BJ (cell line): ENCODE measurements at regions not wholly inside any gene's neighbourhood (a gene's known extent, or its start where the extent isn't known, plus 50 kb on each side); places are given as distances from the start of the nearest gene placed in this dataset.

Source experiments
- CTCF ChIA-PET: fragments of 350-600 bp; formaldehyde crosslinking; extraction: SDS; loops from one replicate; lab custom pipeline; 2021; ENCODE audit warnings: antibody characterized with exemption, inconsistent platforms; lab: Yijun Ruan, JAX
- POLR2A ChIA-PET: fragments of 300-600 bp; sonication (Branson Sonifier 250); formaldehyde crosslinking; extraction: SDS; loops from one replicate; lab custom pipeline; 2021; ENCODE audit warnings: antibody characterized with exemption; lab: Charles Lee
- DNase-seq: peaks from one replicate; pipeline ENCODE4 v3.0.0-alpha.2; 2011; ENCODE audit warnings: low read depth
- H3K27me3 ChIP-seq: 2 replicates; pipeline ENCODE4 v1.6.0; 2011; ENCODE audit warnings: low read length; ENCODE audit not compliant: control insufficient read depth, insufficient read depth
- H3K36me3 ChIP-seq: 2 replicates; pipeline ENCODE4 v1.5.1; 2011; ENCODE audit warnings: low read length; ENCODE audit not compliant: control insufficient read depth, insufficient read depth
- H3K4me3 ChIP-seq: 2 replicates; pipeline ENCODE4 v1.5.1; 2011; ENCODE audit warnings: low read depth, mild to moderate bottlenecking, control low read depth, low read length
- CTCF ChIP-seq: IDR thresholded peaks from 2 replicates; pipeline ENCODE4 v1.5.1; 2011; ENCODE audit warnings: low read depth, mild to moderate bottlenecking, control low read depth, inconsistent platforms, low read length, moderate library complexity; ENCODE audit not compliant: insufficient read depth

GRCh38 chr2:103788951-103789350 lies 1027.1 kb downstream of the TMEM182 start:
- no peak for TF ChIP-seq CTCF
- POLR2A ChIA-PET = no interaction called here
- CTCF ChIA-PET = no interaction called here
- no peak for DNase-seq
- Histone ChIP-seq H3K4me3 (no peak overlapping the region), H3K36me3 (no peaks in the 10 kb centered on the region), H3K27me3 (no peaks in the 10 kb centered on the region)

GRCh38 chr2:103789381-103790095 lies 1027.7 kb downstream of the TMEM182 start:
- ChIA-PET POLR2A (no interaction called here), CTCF (no interaction called here)
- H3K4me3 ChIP-seq = no peak overlapping the region
- no peak for DNase-seq
- H3K36me3 ChIP-seq = no peaks in the 10 kb centered on the region
- no peak for TF ChIP-seq CTCF
- H3K27me3 ChIP-seq = no peaks in the 10 kb centered on the region

- TF ChIP-seq CTCF = no peak
- Histone ChIP-seq H3K36me3 (no peaks in the 10 kb centered on the region), H3K27me3 (no peaks in the 10 kb centered on the region), H3K4me3 (no peak overlapping the region)
- POLR2A ChIA-PET = no interaction called here
- DNase-seq = no peak
- CTCF ChIA-PET = no interaction called here
These were observed 1030.2 kb downstream of the TMEM182 start for GRCh38 chr2:103792042-103792441.

- DNase-seq = no peak
- no peak for TF ChIP-seq CTCF
- Histone ChIP-seq H3K36me3 (no peaks in the 10 kb centered on the region), H3K27me3 (no peaks in the 10 kb centered on the region), H3K4me3 (no peak overlapping the region)
- ChIA-PET POLR2A (no interaction called here), CTCF (no interaction called here)
These were observed 1036.5 kb downstream of the TMEM182 start for GRCh38 chr2:103798291-103798690.

GRCh38 chr2:103804013-103804412 lies 1042.2 kb downstream of the TMEM182 start:
- Histone ChIP-seq H3K4me3 (no peak overlapping the region), H3K36me3 (no peaks in the 10 kb centered on the region), H3K27me3 (no peaks in the 10 kb centered on the region)
- ChIA-PET POLR2A (no interaction called here), CTCF (no interaction called here)
- TF ChIP-seq CTCF = no peak
- no peak for DNase-seq
